LoVo (cell line): ENCODE measurements at regions not wholly inside any gene's neighbourhood (a gene's known extent, or its start where the extent isn't known, plus 50 kb on each side); places are given as distances from the start of the nearest gene placed in this dataset.

Source experiments
- DNase-seq: peaks from one replicate; pipeline ENCODE4 v3.0.0-alpha.2; 2016; ENCODE audit warnings: low spot score

- no peak for DNase-seq
Measured at GRCh38 chr2:20523073-20523798, 76.4 kb downstream of the RHOB start.

DNA sequence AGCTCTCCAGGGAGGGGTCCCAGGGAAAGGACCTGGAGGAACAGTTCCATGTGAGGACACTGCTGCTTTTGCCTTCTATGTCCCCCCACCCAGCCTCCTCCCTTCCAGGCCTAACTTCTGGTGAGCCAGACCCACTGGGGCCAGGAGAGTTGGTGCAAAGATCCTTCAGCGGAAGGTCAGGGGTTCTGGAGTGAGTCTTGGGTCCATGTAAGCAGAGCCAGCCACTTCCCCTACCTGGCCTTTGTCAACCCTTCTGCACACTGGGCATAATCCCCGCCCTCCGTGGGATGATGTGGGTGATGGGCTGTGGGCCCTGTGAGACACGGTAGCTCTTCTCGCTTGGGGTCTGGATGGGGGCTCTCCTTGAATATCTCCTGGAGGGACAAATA lies 76.9 kb downstream of the RHOB start:
- no peak for DNase-seq

DNA sequence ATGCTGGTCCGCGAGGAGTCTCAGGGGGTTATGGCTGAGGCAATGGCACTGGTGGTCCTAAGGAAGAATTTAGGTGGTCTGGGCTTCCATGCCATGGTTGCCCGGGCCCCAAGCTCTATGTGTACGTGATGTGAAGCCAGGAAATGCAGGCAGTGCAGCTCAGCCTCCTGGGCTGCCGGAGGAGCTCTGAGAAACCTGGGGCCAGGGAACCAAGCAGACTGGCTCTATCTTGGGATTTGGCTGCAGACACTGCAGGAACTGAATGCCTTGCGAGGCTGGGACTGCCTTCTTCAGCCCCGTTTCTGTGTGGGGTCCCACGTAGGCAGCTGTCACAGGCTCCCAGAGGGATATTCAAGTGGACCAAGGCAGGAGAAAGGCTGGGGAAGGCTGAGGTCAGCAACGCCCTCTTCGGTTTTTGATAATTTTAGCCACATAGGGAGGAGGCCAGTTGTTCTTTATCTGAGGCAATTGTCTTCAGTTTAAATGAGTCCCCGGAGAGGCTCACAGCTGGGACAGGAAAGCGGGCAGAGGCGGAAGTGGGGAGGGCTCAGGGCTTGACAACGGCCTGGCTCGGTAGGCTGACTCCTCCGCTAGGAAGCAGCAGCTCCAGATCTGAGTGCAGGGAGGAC lies 77.7 kb downstream of the RHOB start:
- DNase-seq, result no peak

DNA sequence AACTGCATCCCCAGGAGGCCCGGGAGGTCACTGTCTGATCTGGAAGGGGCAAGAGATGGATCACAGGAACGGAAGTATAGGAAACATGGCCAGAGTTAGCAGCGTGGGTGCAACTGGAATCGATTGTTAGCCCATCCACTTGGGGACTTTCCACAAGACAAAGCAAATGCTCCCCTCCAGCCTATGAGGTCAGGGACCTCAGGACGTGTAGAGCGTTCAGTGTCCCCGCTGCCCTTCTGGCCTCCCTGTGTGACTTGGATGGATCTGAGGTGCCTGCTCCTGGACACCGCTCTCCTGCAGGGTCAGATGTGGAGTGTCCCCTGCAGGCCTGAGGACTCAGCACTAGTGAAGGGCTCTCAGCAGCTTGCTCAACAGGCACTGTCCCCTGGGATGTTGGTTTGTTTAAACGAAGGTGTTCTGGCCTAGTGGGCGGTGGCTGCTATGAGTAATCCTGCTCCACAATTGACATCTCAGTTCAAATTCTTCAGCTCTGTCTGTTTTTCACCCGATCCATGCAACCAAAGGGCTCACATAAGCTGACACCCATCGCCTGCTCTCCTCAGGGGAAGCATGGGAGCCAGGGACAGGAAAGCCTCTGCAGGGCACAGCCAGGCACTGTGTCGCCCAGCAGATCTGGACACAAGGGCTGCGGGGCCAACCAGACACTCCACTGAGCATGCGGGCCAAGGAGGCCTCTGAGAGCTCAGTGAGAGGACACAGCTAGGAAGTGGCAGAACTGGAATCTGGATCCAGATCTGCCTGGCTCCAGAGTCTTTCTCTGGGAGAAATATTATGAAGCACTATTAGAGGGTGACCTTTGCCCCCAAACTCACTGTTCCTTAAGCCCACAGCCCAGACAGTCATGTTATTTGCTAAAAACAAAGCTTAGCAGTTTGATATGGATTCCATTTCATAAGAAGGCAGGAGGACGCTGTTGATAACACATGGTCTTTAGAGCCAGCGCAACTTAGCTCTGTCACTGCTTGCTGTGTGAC lies 78.5 kb downstream of the RHOB start:
- peak; percentile 22 for DNase-seq

DNA sequence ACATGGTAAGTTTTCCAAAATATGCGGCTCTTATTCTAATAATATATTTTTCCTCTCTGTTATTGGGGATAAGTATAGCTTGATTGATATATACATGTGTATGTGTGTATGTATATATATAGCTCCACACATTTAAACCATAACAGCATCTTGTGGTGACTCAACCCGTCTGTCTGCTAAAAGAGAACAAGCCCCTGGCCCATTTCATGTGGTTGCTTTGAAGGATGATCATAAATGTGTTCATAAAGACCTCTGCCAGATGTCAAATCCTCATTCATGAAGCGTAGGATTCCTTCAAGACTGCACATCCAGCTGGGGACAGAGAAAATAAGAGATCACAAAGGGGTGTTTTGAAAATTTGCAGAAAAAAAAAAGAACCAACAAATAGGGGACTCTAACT lies 79.3 kb downstream of the RHOB start:
- no peak for DNase-seq

GRCh38 chr2:20526708-20527107 lies 79.8 kb downstream of the RHOB start:
- peak; percentile 11 for DNase-seq

GRCh38 chr2:20528713-20529112 lies 81.8 kb downstream of the RHOB start:
- DNase-seq, result no peak

GRCh38 chr2:20530520-20530919 lies 83.6 kb downstream of the RHOB start:
- DNase-seq, result no peak

DNA sequence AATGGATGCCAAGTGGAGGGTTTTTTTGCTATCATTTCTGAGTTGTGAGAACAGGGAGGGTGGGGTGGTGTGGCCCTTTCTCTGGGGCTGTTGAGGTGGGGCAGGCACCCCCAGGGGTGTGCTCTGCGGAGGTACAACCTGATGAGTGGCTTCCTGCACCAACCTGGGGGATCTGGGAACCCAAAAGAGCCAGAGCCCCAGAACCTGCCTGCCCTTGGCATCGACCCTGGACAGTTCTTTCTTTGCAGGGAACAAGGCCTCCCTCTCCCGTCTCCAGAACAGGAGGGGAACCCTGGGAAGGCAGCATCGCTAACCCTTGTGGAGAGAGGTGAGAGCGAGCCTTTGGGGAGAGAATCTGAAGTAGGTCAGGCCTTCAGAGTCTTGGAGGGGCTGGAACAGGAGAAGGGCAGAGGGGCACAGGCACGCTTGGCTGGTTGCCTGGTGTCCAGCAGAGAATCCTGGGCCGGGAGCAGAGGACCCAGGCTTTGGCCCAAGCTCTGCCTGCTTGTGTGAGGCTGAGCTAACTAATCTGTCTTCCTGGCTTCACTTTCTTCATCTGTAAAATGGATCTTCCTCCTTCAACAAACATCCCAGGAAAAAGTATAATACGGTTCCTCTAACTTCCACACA lies 84.9 kb downstream of the RHOB start:
- DNase-seq, result no peak

- no peak for DNase-seq
Measured at GRCh38 chr2:20532634-20533437, 86.0 kb downstream of the RHOB start.

DNA sequence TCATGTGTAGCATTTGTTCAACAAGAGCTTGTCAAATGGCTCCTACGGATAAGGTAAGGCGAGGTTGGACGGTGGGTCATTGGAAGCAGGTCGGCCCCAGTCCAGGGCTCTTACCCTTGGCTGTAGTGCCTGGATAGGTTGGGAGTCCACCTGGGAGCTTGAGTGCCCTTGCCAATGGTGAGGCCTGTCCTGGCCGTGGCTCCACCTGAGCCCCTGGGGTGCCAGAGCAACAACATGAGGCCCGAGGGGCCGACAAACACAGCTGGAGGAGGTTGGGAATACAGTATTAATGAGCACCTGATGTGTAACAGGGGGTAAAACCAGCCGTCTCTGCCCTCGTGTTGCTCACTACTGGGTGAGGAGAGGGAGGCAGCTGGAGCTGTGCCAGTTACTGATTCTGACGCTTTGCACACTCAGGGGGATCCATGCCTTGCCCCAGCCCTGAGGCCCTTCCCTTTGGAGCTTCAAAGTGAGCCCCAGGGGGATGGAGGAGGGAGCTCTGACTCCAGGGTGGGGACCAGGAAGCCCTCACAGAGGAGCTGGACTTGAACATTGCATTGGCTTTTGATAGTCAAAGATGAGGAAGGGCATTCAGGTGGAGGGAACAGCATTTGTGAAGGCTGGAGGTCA lies 87.2 kb downstream of the RHOB start:
- DNase-seq, result no peak

GRCh38 chr2:20534913-20535801 lies 88.3 kb downstream of the RHOB start:
- no peak for DNase-seq

GRCh38 chr2:20536619-20537422 lies 89.9 kb downstream of the RHOB start:
- DNase-seq, result no peak

DNA sequence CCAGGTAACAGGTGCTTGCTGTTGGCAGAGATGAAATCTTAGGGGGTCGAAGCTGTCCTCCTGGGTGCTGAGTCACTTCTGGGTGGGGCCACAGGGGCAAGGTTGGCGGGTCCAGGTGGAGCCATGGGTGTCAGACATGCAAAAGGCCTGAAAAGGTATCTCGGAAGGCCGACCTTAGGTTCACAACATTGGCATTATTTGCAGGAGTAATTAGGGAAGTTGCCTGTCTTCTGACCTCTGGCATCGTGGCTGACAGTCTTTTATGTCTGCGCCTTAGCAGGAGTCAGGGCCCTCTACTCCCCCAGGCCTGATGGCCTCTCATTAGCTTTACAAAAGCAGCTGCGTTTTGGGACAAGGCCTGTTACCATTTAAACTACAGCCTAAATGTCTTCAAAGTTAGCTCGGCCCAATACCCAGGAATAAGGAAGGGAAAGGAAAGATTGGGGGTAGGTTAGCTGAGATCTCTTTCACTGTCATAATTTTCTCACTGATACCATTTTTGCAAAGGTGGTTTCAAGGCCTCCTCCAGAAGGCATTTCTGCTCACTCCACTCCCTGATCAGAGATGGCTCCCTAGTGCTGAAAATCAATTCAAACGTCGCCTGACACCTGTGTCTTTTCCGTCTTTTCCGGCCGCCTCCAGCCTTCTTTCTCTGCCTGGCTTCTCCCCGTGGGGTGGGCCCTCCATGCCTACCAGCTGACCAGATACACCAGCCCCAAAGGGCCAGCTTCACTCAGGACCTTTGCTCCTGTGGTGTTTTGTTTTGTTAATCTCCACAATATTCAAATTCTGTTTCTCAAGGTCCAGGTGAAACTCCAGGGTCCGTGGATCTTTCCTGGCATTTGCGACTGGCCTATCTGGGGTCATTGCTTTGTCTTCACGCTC lies 90.8 kb downstream of the RHOB start:
- no peak for DNase-seq

- DNase-seq, result no peak
Measured at GRCh38 chr2:20538308-20539132, 91.6 kb downstream of the RHOB start.

- no peak for DNase-seq
Measured at GRCh38 chr2:20539133-20539719, 92.4 kb downstream of the RHOB start.
